ENCODE measurements at regions not wholly inside any gene's neighbourhood (a gene's known extent, or its start where the extent isn't known, plus 50 kb on each side); places are given as distances from the start of the nearest gene placed in this dataset.

DNA sequence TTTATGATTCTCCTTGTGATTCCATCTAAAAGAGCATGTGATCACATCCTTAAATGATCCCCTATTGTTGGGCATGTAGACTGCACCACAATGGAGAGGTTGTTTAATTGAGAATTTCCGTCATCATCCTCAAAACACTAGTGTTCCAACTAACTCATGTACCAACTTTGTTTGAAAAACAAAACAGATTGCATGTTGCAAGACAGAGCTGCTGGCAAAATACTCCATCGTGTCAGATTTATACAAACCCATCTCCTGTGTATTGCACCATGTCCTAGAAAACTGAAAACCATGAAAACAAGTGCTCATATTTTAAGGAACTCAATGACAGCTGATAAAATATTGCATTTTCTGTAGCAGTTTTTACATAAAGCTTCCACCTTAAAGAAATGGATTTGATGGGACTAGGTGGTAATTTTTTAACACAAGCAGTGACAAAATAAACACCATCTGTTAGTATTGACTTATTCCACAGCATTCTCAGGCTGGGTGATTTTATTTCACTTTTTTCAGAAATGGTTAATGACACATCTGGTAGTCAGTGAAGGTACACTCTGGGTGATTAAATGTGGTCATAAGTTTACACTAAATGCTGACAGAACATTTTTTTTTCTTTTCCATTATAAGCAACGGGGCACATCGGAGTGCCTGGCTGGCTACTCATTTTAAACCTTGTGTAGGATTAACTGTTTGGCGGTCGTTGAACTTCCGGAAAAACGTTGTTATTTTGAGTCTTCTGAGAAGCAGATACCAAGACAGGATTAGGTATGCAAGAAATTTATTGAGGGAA lies 602.9 kb upstream of the WWC1 start:
- TF ChIP-seq EZH2 (IDR thresholded peaks at IDR 0.05; ENCODE audit: borderline replicate concordance, low read length) = no peak
- TF ChIP-seq, protein P1, sequence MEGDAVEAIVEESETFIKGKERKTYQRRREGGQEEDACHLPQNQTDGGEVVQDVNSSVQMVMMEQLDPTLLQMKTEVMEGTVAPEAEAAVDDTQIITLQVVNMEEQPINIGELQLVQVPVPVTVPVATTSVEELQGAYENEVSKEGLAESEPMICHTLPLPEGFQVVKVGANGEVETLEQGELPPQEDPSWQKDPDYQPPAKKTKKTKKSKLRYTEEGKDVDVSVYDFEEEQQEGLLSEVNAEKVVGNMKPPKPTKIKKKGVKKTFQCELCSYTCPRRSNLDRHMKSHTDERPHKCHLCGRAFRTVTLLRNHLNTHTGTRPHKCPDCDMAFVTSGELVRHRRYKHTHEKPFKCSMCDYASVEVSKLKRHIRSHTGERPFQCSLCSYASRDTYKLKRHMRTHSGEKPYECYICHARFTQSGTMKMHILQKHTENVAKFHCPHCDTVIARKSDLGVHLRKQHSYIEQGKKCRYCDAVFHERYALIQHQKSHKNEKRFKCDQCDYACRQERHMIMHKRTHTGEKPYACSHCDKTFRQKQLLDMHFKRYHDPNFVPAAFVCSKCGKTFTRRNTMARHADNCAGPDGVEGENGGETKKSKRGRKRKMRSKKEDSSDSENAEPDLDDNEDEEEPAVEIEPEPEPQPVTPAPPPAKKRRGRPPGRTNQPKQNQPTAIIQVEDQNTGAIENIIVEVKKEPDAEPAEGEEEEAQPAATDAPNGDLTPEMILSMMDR (IDR thresholded peaks at IDR 0.05; ENCODE audit: low read length) = no peak
- Histone ChIP-seq H3K27me3 (ENCODE audit: insufficient read depth, low read length) (no peaks in the 10 kb centered on the region), H2AFZ (ENCODE audit: low read length) (no peak overlapping the region), H3K9me2 (ENCODE audit: low read depth, low read length) (no peaks in the 10 kb centered on the region), H3F3A (ENCODE audit: insufficient read depth, low read length) (no peaks in the 10 kb centered on the region), H3K27ac (ENCODE audit: low read depth, low read length, poor library complexity, severe bottlenecking) (no peak overlapping the region), H3K4me1 (ENCODE audit: insufficient read depth, low read length, severe bottlenecking) (no peaks in the 10 kb centered on the region), H3K4me3 (ENCODE audit: low read depth, low read length, poor library complexity, severe bottlenecking) (no peak overlapping the region), H3K9ac (ENCODE audit: low read length) (no peak overlapping the region), H3K9me3 (ENCODE audit: low read length) (no peaks in the 10 kb centered on the region), H4K20me1 (ENCODE audit: insufficient read depth, low read length) (no peaks in the 10 kb centered on the region), H3K79me2 (ENCODE audit: insufficient read depth, low read length) (no peaks in the 10 kb centered on the region), H3K36me3 (ENCODE audit: insufficient read depth, low read length) (no peaks in the 10 kb centered on the region), H3K4me2 (ENCODE audit: low read length) (no peak overlapping the region)

DNA sequence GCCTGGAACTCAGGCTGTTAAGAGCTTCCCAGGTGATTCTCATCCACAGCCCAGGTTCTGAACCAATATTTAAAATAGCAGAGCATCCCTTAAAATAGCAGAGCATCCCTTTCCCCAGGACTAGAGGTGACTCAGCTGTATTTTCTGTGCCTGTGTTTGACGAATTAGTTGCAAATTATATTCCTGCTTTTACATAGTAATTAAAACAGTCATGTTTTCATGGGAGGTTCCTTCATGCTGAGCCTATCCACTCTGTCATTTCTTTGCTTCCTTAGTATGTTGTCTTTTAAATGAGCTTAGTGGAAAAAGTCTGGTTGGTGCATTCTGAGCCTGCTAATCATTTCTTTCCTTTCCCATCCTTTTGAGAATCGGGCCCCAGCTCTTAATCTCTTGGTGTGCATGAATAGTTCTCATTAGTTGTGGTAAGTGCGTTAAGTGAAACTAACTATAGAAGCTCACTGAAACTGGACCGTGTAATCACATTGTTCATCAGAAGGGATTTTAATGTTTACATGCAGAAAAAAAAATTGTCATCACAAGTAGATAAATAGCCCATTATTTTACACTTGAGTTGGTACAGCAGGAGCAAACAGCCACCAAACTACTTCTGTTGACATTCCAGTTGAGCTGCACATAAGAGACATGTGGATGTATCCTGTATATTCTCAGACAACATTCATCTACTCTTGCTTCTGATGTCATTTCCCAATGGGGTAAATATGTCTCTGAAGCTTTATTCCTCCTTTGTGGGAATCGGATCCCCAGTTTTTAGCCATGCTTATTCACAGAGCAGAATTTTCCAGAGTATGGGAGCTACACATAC lies 596.9 kb upstream of the WWC1 start:
- no peaks in the 10 kb centered on the region for H4K20me1 ChIP-seq (ENCODE audit: insufficient read depth, low read length)
- no peak overlapping the region for H2AFZ ChIP-seq (ENCODE audit: low read length)
- no peaks in the 10 kb centered on the region for H3K79me2 ChIP-seq (ENCODE audit: insufficient read depth, low read length)

DNA sequence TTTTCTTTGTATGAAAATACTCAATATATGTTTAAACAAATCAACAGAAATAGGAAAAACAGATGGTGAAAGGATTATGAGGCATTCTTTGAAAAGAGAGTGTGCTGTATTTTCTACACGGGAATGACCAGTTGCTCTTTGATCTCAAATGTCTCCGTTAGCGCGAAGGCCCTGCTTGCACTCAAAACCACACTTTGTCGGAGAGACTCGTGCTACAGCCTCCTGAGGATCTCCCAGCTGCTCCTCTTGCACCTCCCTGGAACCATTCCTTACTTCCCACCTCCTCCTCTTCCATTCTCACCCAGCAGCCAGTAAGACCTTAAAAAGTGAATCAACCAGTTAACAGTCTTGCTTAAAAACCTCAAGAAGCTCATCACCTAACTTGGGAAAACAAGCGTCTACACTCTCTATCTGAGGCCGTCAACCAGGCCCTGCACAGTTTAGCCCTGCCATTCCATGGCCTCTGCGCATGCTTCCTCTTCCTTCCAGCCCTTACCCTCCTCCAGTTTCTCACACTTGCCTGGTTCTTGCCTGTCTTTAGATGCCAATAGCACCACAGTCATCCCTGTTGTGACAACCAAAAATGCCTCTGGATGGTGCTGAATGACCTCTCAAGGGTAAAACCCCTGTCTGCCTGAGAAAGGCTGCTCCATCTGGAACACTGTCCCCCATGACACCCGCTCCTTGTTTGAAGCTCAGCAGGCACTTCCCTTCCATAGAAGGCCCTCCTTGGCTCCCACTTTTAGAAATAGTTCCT lies 594.7 kb upstream of the WWC1 start:
- no peaks in the 10 kb centered on the region for H3F3A ChIP-seq (ENCODE audit: insufficient read depth, low read length)
- no peak overlapping the region for H2AFZ ChIP-seq (ENCODE audit: low read length)
- H3K4me3 ChIP-seq (ENCODE audit: low read depth, low read length, poor library complexity, severe bottlenecking) = no peak overlapping the region
- no peaks in the 10 kb centered on the region for H3K4me1 ChIP-seq (ENCODE audit: insufficient read depth, low read length, severe bottlenecking)
- no peak overlapping the region for H3K9ac ChIP-seq (ENCODE audit: low read length)
- no peaks in the 10 kb centered on the region for H3K9me2 ChIP-seq (ENCODE audit: low read depth, low read length)
- H4K20me1 ChIP-seq (ENCODE audit: insufficient read depth, low read length) = no peaks in the 10 kb centered on the region
- no peak overlapping the region for H3K27ac ChIP-seq (ENCODE audit: low read depth, low read length, poor library complexity, severe bottlenecking)
- H3K27me3 ChIP-seq (ENCODE audit: insufficient read depth, low read length) = no peaks in the 10 kb centered on the region
- H3K36me3 ChIP-seq (ENCODE audit: insufficient read depth, low read length) = no peaks in the 10 kb centered on the region
- H3K79me2 ChIP-seq (ENCODE audit: insufficient read depth, low read length) = no peaks in the 10 kb centered on the region
- H3K4me2 ChIP-seq (ENCODE audit: low read length) = no peak overlapping the region
- TF ChIP-seq, protein P1 (IDR thresholded peaks at IDR 0.05; ENCODE audit: low read length) = no peak
- no peak for TF ChIP-seq EZH2 (IDR thresholded peaks at IDR 0.05; ENCODE audit: borderline replicate concordance, low read length)
- H3K9me3 ChIP-seq (ENCODE audit: low read length) = no peaks in the 10 kb centered on the region

More for the DNA sequence above, 596.9 kb upstream of the WWC1 start:
- H3K27ac ChIP-seq (ENCODE audit: low read depth, low read length, poor library complexity, severe bottlenecking) = no peak overlapping the region
- H3K4me2 ChIP-seq (ENCODE audit: low read length) = no peak overlapping the region
- no peaks in the 10 kb centered on the region for H3K36me3 ChIP-seq (ENCODE audit: insufficient read depth, low read length)
- TF ChIP-seq EZH2 (IDR thresholded peaks at IDR 0.05; ENCODE audit: borderline replicate concordance, low read length) = no peak
- TF ChIP-seq, protein P1 (IDR thresholded peaks at IDR 0.05; ENCODE audit: low read length) = no peak
- H3K27me3 ChIP-seq (ENCODE audit: insufficient read depth, low read length) = no peaks in the 10 kb centered on the region
- H3K9me2 ChIP-seq (ENCODE audit: low read depth, low read length) = no peaks in the 10 kb centered on the region
- H3F3A ChIP-seq (ENCODE audit: insufficient read depth, low read length) = no peaks in the 10 kb centered on the region
- no peak overlapping the region for H3K4me3 ChIP-seq (ENCODE audit: low read depth, low read length, poor library complexity, severe bottlenecking)
- H3K4me1 ChIP-seq (ENCODE audit: insufficient read depth, low read length, severe bottlenecking) = no peaks in the 10 kb centered on the region
- no peak overlapping the region for H3K9ac ChIP-seq (ENCODE audit: low read length)
- no peaks in the 10 kb centered on the region for H3K9me3 ChIP-seq (ENCODE audit: low read length)
